HG03571 (cell line): ENCODE measurements at regions not wholly inside any gene's neighbourhood (a gene's known extent, or its start where the extent isn't known, plus 50 kb on each side); places are given as distances from the start of the nearest gene placed in this dataset.

Experiments
- ATAC-seq: cut with Tn5 transposase; IDR thresholded peaks from one replicate; pipeline ENCODE4 v1.9.1; 2021; ENCODE audit not compliant: unreplicated experiment

- no peak for ATAC-seq
These were observed 80.3 kb upstream of the PTBP2 start for GRCh38 chr1:96641282-96641681.

GRCh38 chr1:96643519-96643918 lies 78.1 kb upstream of the PTBP2 start:
- ATAC-seq: no peak

- peak; percentile 53 for ATAC-seq
These were observed 72.3 kb upstream of the PTBP2 start for GRCh38 chr1:96649301-96649700.

- ATAC-seq: no peak
These were observed 70.1 kb upstream of the PTBP2 start for GRCh38 chr1:96651517-96651916.

GRCh38 chr1:96660051-96660450 lies 61.5 kb upstream of the PTBP2 start:
- ATAC-seq: no peak

GRCh38 chr1:96660503-96660902 lies 61.1 kb upstream of the PTBP2 start:
- ATAC-seq: no peak
